ENCODE measurements at regions not wholly inside any gene's neighbourhood (a gene's known extent, or its start where the extent isn't known, plus 50 kb on each side); places are given as distances from the start of the nearest gene placed in this dataset.
"Not testable (repeated sequence)": the region's sequence is repeated elsewhere in the genome, so short reads cannot be mapped to it uniquely, and the experiment has no call there.

GRCh38 chrX:40788698-40789097, 53.4 kb upstream of the MED14 start:
- H3K27me3 ChIP-seq (ENCODE audit: control insufficient read depth, insufficient read depth, low read length); H3K4me3 ChIP-seq (ENCODE audit: low read depth, low read length); H3K9me3 ChIP-seq (ENCODE audit: control insufficient read depth, insufficient read depth, low read length); CTCF ChIA-PET; H3K27ac ChIP-seq (ENCODE audit: low read depth, low read length); POLR2A ChIA-PET; DNase-seq (ENCODE audit: low read depth, low spot score): not testable (repeated sequence)

GRCh38 chrX:40792433-40792832, 57.1 kb upstream of the MED14 start:
- POLR2A ChIA-PET = no interaction called here
- no peak for TF ChIP-seq CTCF (IDR thresholded peaks at IDR 0.05; ENCODE audit: low read depth, low read length)
- DNase-seq (ENCODE audit: low read depth, low spot score) = no peak

GRCh38 chrX:40794829-40795130, 59.4 kb upstream of the MED14 start:
- ChIA-PET POLR2A (interaction anchor here (0.8 kb wide), 1 partner anchor 251 kb away, joined by 3 read pairs; no protein-coding TSS in a partner anchor), CTCF (interaction anchor here (0.6 to 4.0 kb wide), 10 partner anchors 17 to 321 kb away, joined by 3 to 49 read pairs (median 3); no protein-coding TSS in a partner anchor)
- H3K27ac ChIP-seq (ENCODE audit: low read depth, low read length) = peak overlapping the region; percentile 77
- not testable (repeated sequence) for DNase-seq (ENCODE audit: low read depth, low spot score); H3K27me3 ChIP-seq (ENCODE audit: control insufficient read depth, insufficient read depth, low read length); H3K4me3 ChIP-seq (ENCODE audit: low read depth, low read length); H3K9me3 ChIP-seq (ENCODE audit: control insufficient read depth, insufficient read depth, low read length)

More at GRCh38 chrX:40792433-40792832, 57.1 kb upstream of the MED14 start:
- H3K4me3 ChIP-seq (ENCODE audit: low read depth, low read length) = no peak overlapping the region
- H3K27ac ChIP-seq (ENCODE audit: low read depth, low read length) = no peak overlapping the region
- no peaks in the 10 kb centered on the region for H3K27me3 ChIP-seq (ENCODE audit: control insufficient read depth, insufficient read depth, low read length)
- CTCF ChIA-PET = no interaction called here
- H3K9me3 ChIP-seq (ENCODE audit: control insufficient read depth, insufficient read depth, low read length) = no peaks in the 10 kb centered on the region

GRCh38 chrX:40799745-40800144, 64.4 kb upstream of the MED14 start:
- H3K27me3 ChIP-seq (ENCODE audit: control insufficient read depth, insufficient read depth, low read length); POLR2A ChIA-PET; H3K4me3 ChIP-seq (ENCODE audit: low read depth, low read length); CTCF ChIA-PET; DNase-seq (ENCODE audit: low read depth, low spot score); H3K9me3 ChIP-seq (ENCODE audit: control insufficient read depth, insufficient read depth, low read length); H3K27ac ChIP-seq (ENCODE audit: low read depth, low read length): not testable (repeated sequence)

- no peak for TF ChIP-seq CTCF (IDR thresholded peaks at IDR 0.05; ENCODE audit: low read depth, low read length)
- H3K27me3 ChIP-seq (ENCODE audit: control insufficient read depth, insufficient read depth, low read length) = no peaks in the 10 kb centered on the region
- POLR2A ChIA-PET = no interaction called here
Observed at GRCh38 chrX:40805404-40805803, 70.1 kb upstream of the MED14 start.

GRCh38 chrX:40806513-40807220, 71.3 kb upstream of the MED14 start:
- DNase-seq (ENCODE audit: low read depth, low spot score) = no peak

More at GRCh38 chrX:40805404-40805803, 70.1 kb upstream of the MED14 start:
- DNase-seq (ENCODE audit: low read depth, low spot score) = no peak
- Histone ChIP-seq H3K27ac (ENCODE audit: low read depth, low read length) (no peak overlapping the region), H3K4me3 (ENCODE audit: low read depth, low read length) (no peak overlapping the region), H3K9me3 (ENCODE audit: control insufficient read depth, insufficient read depth, low read length) (no peaks in the 10 kb centered on the region)
- CTCF ChIA-PET = no interaction called here

More at GRCh38 chrX:40806513-40807220, 71.3 kb upstream of the MED14 start:
- POLR2A ChIA-PET = no interaction called here
- Histone ChIP-seq H3K27ac (ENCODE audit: low read depth, low read length) (no peak overlapping the region), H3K9me3 (ENCODE audit: control insufficient read depth, insufficient read depth, low read length) (no peaks in the 10 kb centered on the region), H3K27me3 (ENCODE audit: control insufficient read depth, insufficient read depth, low read length) (no peaks in the 10 kb centered on the region), H3K4me3 (ENCODE audit: low read depth, low read length) (no peak overlapping the region)
- CTCF ChIA-PET = no interaction called here
- no peak for TF ChIP-seq CTCF (IDR thresholded peaks at IDR 0.05; ENCODE audit: low read depth, low read length)

All from AG04450 (cell line).